Loucy (cell line): ENCODE measurements at regions not wholly inside any gene's neighbourhood (a gene's known extent, or its start where the extent isn't known, plus 50 kb on each side); places are given as distances from the start of the nearest gene placed in this dataset.

Experiments used
- H2AFZ ChIP-seq: fragments of 200-600 bp; sonication (generic); 2 replicates; pipeline ENCODE4 v1.6.0; 2016; ENCODE audit warnings: antibody characterized with exemption, mild to moderate bottlenecking, low read length, moderate library complexity
- H3F3A ChIP-seq: fragments of 200-600 bp; 2 replicates; pipeline ENCODE4 v1.6.0; 2016; ENCODE audit warnings: antibody characterized with exemption, low read depth, mild to moderate bottlenecking
- H3K27me3 ChIP-seq: fragments of 200-600 bp; sonication (generic); 2 replicates; pipeline ENCODE4 v1.6.1; 2014; ENCODE audit warnings: low read length, mild to moderate bottlenecking; ENCODE audit not compliant: insufficient read depth, poor library complexity, severe bottlenecking
- H3K36me3 ChIP-seq: fragments of 200-600 bp; sonication (generic); 2 replicates; pipeline ENCODE4 v1.6.1; 2016; ENCODE audit warnings: low read length; ENCODE audit not compliant: insufficient read depth
- H3K4me1 ChIP-seq: fragments of 200-600 bp; sonication (generic); 2 replicates; pipeline ENCODE4 v1.5.1; 2014; ENCODE audit warnings: low read length, mild to moderate bottlenecking; ENCODE audit not compliant: insufficient read depth, poor library complexity, severe bottlenecking
- H3K4me2 ChIP-seq: fragments of 200-600 bp; sonication (generic); 2 replicates; pipeline ENCODE4 v1.6.0; 2014; ENCODE audit warnings: antibody characterized with exemption, low read length, low read depth, mild to moderate bottlenecking; ENCODE audit not compliant: poor library complexity, severe bottlenecking
- H3K4me3 ChIP-seq: fragments of 200-600 bp; sonication (generic); 2 replicates; pipeline ENCODE4 v1.5.1; 2014; ENCODE audit warnings: low read length, mild to moderate bottlenecking, mixed read lengths; ENCODE audit not compliant: poor library complexity, severe bottlenecking
- H3K79me2 ChIP-seq: fragments of 200-600 bp; sonication (generic); 2 replicates; pipeline ENCODE4 v1.6.1; 2014; ENCODE audit warnings: low read length; ENCODE audit not compliant: insufficient read depth
- H3K9ac ChIP-seq: fragments of 200-600 bp; sonication (generic); 2 replicates; pipeline ENCODE4 v1.6.0; 2014; ENCODE audit warnings: mild to moderate bottlenecking, low read depth, low read length, moderate library complexity; ENCODE audit not compliant: poor library complexity, severe bottlenecking
- H3K9me2 ChIP-seq: fragments of 200-600 bp; sonication (generic); replicated peaks from 2 replicates; pipeline ENCODE4 v1.6.1; 2016; ENCODE audit warnings: low read depth, low read length, mixed read lengths
- H3K9me3 ChIP-seq: fragments of 200-600 bp; sonication (generic); 2 replicates; pipeline ENCODE4 v1.6.1; 2014; ENCODE audit warnings: mild to moderate bottlenecking, antibody characterized with exemption, low read length, low read depth; ENCODE audit not compliant: insufficient read depth
- H4K20me1 ChIP-seq: fragments of 200-600 bp; sonication (generic); 2 replicates; pipeline ENCODE4 v1.6.0; 2014; ENCODE audit warnings: antibody characterized with exemption, low read length, mild to moderate bottlenecking; ENCODE audit not compliant: insufficient read depth, poor library complexity, severe bottlenecking
- CTCF ChIP-seq: fragments of 200-600 bp; sonication (generic); conservative IDR thresholded peaks from 2 replicates; pipeline ENCODE4 v1.5.1; 2014; ENCODE audit warnings: mild to moderate bottlenecking, antibody characterized with exemption, low read length
- EZH2phosphoT487 ChIP-seq: fragments of 200-600 bp; IDR thresholded peaks from 2 replicates; pipeline ENCODE4 v1.6.1; 2018; ENCODE audit warnings: antibody characterized with exemption, mild to moderate bottlenecking, moderate library complexity, borderline replicate concordance

GRCh38 chr1:60949826-60950197, 132.5 kb upstream of the NFIA start:
- Histone ChIP-seq H3K36me3 (no peaks in the 10 kb centered on the region), H2AFZ (no peak overlapping the region), H3K4me2 (peak overlapping the region; percentile 75), H3F3A (no peaks in the 10 kb centered on the region), H3K4me1 (peaks cover 79% of the 10 kb centered on the region), H4K20me1 (no peaks in the 10 kb centered on the region), H3K9me3 (peaks cover 4% of the 10 kb centered on the region; the same call in 1 of the 2 replicates), H3K27me3 (no peaks in the 10 kb centered on the region), H3K9me2 (no peaks in the 10 kb centered on the region), H3K9ac (peak overlapping the region; percentile 64), H3K4me3 (peak overlapping the region; percentile 66), H3K79me2 (peaks cover 15% of the 10 kb centered on the region; the same call in 1 of the 2 replicates)
- TF ChIP-seq EZH2phosphoT487 (no peak), CTCF (no peak)

GRCh38 chr1:60949154-60949825, 133.1 kb upstream of the NFIA start:
- Histone ChIP-seq H3K27me3 (no peaks in the 10 kb centered on the region), H4K20me1 (no peaks in the 10 kb centered on the region), H3K79me2 (peaks cover 15% of the 10 kb centered on the region; the same call in 1 of the 2 replicates), H3K9ac (peak overlapping the region; percentile 73), H3K9me2 (no peaks in the 10 kb centered on the region), H3K4me2 (peak overlapping the region; percentile 75), H3K9me3 (no peaks in the 10 kb centered on the region), H2AFZ (no peak overlapping the region), H3K4me1 (peaks cover 79% of the 10 kb centered on the region), H3K4me3 (peak overlapping the region; percentile 66), H3F3A (no peaks in the 10 kb centered on the region), H3K36me3 (no peaks in the 10 kb centered on the region)
- TF ChIP-seq CTCF (no peak), EZH2phosphoT487 (no peak)

GRCh38 chr1:60948486-60948885, 133.9 kb upstream of the NFIA start:
- H4K20me1 ChIP-seq: no peaks in the 10 kb centered on the region
- H2AFZ ChIP-seq: no peak overlapping the region
- peaks cover 15% of the 10 kb centered on the region; the same call in 1 of the 2 replicates for H3K79me2 ChIP-seq
- H3K9me3 ChIP-seq: no peaks in the 10 kb centered on the region
- no peaks in the 10 kb centered on the region for H3K27me3 ChIP-seq
- H3K9ac ChIP-seq: peak overlapping the region; percentile 73
- peaks cover 81% of the 10 kb centered on the region for H3K4me1 ChIP-seq
- H3K9me2 ChIP-seq: no peaks in the 10 kb centered on the region
- no peaks in the 10 kb centered on the region for H3F3A ChIP-seq
- TF ChIP-seq EZH2phosphoT487 (no peak), CTCF (no peak)
- H3K36me3 ChIP-seq: no peaks in the 10 kb centered on the region
- H3K4me3 ChIP-seq: peak overlapping the region; percentile 66
- H3K4me2 ChIP-seq: peak overlapping the region; percentile 75
